ENCODE measurements at regions not wholly inside any gene's neighbourhood (a gene's known extent, or its start where the extent isn't known, plus 50 kb on each side); places are given as distances from the start of the nearest gene placed in this dataset.

- TF ChIP-seq CTCF (IDR thresholded peaks at IDR 0.05) (no peak), NRF1 (IDR thresholded peaks at IDR 0.05; ENCODE audit: low read depth, low read length) (no peak), TEAD4 (IDR thresholded peaks at IDR 0.05; ENCODE audit: borderline replicate concordance, insufficient read depth) (no peak), REST (IDR thresholded peaks at IDR 0.05; ENCODE audit: low read depth, low read length) (no peak), CHD2 (IDR thresholded peaks at IDR 0.05; ENCODE audit: low read length, partially characterized antibody) (no peak), JUND (IDR thresholded peaks at IDR 0.05) (no peak), SMC3 (IDR thresholded peaks at IDR 0.05; ENCODE audit: low read depth, low read length) (no peak), POLR2AphosphoS5 (IDR thresholded peaks at IDR 0.05; ENCODE audit: low read depth, low read length) (no peak), TAF1 (IDR thresholded peaks at IDR 0.05; ENCODE audit: borderline replicate concordance, low read depth, low read length) (no peak), ZBTB33 (IDR thresholded peaks at IDR 0.05; ENCODE audit: borderline replicate concordance, low read depth) (no peak), FOXJ3 (CRISPR knock-in tag; IDR thresholded peaks at IDR 0.05) (no peak)
These were observed 87.6 kb upstream of the RUNX1 start for GRCh38 chr21:35136586-35137219.

Data from SK-N-SH (cell line).